Ramos (cell line): ENCODE measurements at regions not wholly inside any gene's neighbourhood (a gene's known extent, or its start where the extent isn't known, plus 50 kb on each side); places are given as distances from the start of the nearest gene placed in this dataset.
"Not testable (repeated sequence)": the region's sequence is repeated elsewhere in the genome, so short reads cannot be mapped to it uniquely, and the experiment has no call there.

Experiments
- in situ Hi-C: fragments of 300-500 bp; cut with MboI; formaldehyde crosslinking; loops from one replicate; pipeline ENCODE4 v1.14.3; 2022; ENCODE audit warnings: low sequenced_read_pairs; ENCODE audit not compliant: unreplicated experiment

DNA sequence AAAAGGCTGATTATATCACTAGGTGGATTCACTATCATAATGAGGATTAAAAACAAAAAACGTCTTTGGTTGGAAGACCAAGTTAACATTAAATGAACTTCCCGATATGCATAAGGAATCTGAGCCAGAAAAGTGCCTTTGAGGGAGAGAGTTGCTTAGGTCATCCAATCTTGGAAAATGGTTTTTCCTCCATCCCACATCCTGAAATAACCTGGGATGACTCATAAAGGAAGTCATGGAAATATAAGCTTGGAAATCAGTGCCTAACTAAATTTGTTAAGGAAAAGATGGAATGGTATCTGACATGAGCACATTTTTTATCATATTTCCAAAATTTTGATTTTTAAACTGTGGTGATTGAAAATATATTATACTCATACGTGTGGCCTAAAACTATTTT lies 66.0 kb downstream of the KBTBD8 start:
- in situ Hi-C loops: no loop called here

DNA sequence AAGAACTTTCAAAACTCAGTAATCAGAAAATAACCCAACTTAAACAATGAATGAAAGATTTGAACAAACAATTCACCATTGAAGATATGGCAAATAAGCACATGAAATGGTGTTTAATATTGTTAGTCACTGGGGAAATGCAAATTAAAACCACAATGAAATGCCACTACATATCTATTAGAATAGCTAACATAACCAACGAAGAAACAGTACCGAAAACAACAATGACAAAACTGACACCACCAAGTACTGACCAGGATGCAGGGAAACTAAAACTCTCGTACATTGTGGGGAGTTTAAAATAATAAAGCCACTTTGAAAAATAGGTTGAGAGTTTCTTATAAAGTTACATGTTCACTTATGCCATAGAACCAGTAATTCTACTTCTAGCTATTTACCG lies 69.1 kb downstream of the KBTBD8 start:
- in situ Hi-C loops: no loop called here

DNA sequence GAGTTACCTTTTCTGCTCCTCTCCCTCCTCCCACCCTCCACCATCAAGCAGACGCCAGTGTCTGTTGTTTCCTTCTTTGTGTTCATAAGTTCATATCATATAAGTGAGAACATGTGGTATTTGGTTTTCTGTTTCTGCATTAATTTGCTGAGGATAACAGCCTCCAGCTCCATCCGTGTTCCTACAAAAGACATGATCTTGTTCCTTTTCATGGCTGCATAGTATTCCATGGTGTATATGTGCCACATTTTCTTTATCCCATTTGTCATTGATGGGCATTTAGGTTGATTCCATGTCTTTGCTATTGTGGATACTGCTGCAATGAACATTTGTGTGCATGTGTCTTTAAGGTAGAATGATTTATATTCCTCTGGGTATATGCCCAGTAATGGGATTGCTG lies 74.5 kb downstream of the KBTBD8 start:
- in situ Hi-C loops: not testable (repeated sequence)

DNA sequence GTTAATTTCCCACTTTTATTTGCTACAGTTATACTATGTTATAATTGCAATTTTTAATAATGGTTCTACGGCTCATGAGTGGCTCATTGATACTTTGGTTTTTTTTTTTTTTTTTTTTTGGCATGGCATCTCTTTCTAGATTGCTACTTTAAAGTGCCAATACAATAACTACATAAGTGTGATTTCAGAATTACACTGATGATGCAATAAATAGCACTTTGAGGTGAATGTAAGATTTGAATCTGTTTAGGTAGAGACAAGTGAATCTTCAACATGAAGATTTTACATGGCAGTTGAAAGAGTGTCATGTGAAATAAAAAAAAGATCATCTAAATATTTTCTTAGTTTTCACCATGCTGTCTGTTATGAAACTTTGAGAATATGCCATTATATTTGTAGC lies 75.7 kb downstream of the KBTBD8 start:
- in situ Hi-C loops: no loop called here

DNA sequence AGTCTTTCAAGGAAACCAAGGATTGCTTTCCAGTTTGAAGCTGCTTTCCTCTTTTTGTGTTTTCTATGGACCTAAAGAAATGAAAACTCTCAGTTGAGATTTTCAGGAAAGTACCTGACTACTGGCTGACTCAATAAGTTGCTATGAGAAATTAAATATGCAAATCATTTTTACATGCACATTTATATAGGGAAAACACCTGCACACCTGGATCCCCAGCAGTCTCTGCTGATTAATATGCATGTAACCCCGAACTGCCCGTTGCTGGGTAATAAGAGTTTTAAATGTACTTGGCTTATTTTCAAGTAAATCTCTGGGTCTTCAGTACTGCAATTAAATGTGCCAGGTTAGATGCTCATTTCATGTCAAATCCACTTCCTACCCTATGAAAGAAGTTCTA lies 77.2 kb downstream of the KBTBD8 start:
- in situ Hi-C loops: no loop called here

DNA sequence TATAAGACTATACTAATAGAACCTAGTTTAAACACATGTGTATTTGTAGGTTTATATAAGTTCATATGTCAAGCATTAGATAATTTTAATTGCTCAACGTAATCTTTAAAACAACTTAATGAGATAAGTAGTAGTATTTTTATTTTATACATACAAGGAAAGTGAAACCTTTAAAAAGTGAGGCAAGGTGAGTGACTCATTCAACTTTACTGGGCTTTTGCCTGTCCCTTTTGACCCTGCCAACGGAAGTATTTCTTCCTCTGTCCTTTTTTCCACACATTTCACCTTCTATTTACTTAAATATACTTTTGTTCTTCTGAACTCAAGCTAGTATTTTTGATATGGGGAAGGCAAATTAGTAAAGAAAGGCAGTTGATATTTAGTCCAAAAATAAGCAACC lies 78.5 kb downstream of the KBTBD8 start:
- in situ Hi-C loops: no loop called here

DNA sequence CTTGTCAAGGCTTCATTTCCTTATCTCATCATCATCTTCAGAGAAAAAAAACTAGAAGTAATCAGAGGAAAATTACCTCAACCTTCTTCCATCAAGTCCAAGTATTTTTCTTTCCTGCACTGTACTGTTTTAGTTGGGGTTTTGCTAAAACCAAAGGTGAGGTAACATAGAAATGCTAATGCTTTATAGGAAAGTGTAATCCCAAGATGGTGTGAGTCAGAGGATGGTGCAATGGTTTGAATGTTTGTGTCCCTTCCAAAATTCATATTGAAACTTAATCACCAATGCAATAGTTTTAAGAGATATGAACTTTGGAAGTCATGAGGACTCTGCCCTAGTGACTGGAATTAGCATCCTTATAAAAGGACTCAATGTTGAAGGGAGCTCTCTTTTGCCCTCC lies 79.5 kb downstream of the KBTBD8 start:
- in situ Hi-C loops: no loop called here

DNA sequence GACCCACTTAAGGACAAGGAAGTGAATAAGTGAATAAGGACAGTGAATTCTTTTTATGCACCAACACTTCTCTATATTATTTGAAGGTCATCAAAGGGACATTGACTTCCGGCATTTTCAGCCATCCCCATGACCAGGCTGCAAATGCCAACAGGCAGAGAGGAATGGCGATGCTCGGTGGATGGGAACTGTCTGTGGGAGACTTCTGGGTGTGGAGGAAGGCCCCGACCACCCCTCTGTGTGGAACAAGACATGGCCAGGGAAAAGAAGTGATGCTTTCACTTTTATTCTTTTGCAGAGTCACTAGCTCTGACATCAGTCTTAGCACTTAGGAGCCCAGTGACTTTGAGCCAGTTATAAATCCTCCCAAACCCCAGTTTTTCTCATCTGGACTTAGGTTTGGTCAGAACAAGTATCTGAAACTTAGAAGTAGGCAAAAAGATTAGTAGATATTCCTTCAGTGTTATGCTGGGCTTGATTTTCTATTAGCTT lies 84.5 kb downstream of the KBTBD8 start:
- in situ Hi-C loops: no loop called here

DNA sequence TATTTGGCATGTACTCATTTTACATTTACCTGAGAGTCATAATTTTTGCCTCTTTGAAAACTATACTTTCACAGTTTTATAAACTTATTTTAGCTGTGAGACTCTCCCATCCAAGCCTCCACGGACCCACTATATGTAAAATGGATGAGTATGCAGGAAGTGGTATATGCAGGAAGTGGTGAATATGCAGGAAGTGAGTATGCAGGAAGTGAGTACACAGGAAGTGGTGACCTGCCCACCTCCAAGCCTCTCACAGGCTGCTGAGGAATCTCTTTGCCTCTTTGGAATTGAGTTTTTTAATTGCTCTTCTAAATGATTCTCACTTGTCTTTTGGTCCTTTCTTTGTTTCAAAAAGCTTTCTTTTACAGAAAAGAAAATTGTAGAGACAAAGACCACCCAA lies 85.2 kb downstream of the KBTBD8 start:
- in situ Hi-C loops: no loop called here

DNA sequence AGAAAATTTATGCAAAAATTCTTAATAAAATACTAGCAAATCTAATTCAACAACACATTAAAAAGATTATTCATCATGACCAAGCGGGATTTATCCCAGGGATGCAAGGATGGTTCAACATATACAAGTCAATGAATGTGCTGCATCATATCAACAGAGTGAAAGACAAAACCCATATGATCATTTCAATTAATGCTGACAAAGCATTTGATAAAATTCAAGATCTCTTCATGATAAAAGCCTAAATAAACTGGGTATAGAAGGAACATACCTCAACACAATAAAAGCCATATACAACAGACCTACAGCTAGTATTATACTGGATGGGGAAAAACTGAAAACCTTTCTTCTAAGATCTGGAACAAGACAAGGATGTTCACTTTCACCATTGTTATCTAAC lies 89.7 kb downstream of the KBTBD8 start:
- in situ Hi-C loops: no loop called here

DNA sequence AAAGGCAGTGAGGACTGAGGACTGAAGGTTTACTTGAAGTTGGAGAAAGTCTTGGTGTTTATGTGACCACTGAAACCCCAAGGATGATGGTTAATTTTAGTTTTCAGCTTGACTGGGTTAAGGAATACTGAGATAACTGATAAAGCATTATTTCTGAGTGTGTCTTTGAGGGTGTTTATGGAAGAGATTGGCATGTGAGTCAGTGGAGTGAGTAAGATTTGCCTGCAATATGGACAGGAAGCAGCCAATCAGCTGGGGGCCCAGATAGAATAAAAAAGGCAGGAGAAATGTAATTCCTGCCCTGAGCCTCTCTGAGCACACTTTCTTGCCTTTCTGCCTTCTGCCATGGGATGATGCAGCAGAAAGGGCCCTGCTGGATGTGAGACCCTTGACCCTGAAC lies 92.4 kb downstream of the KBTBD8 start:
- in situ Hi-C loops: no loop called here

DNA sequence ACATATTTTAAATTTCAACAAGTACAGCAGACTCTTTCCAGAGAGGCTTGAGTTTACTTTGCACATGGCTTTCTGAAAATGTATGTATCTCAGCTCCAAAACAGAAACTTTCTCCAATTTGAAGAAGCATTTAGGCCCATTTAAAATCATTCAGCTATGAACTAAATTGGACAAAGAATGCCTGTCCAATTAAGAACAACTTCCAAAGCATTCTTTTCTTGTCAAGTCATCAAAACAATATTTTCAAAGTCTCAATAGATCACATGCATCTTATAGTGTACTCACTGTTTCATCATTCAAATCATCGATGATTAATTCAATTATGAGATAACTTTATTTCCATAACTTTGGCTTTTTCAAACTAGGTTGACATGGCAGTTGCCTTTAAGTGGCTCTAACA lies 95.2 kb downstream of the KBTBD8 start:
- in situ Hi-C loops: no loop called here

DNA sequence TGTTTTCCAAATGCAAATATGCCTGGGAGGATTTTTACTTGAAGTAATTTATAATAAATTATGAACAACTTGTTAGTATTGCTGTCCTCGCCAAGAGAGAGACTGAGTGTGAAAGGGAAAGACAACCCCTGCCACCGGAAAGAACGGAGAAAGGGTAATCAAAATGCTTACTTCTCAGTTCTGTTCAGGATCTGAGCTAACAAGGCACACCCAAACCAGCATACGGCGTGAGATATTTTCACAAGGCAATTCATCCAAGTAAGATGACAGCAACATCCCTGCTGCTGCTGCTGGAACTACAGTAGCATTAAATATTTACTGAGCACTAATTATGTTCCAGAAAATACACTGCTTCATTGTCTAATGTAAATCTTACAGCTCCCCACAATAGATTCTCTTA lies 96.1 kb downstream of the KBTBD8 start:
- in situ Hi-C loops: no loop called here

DNA sequence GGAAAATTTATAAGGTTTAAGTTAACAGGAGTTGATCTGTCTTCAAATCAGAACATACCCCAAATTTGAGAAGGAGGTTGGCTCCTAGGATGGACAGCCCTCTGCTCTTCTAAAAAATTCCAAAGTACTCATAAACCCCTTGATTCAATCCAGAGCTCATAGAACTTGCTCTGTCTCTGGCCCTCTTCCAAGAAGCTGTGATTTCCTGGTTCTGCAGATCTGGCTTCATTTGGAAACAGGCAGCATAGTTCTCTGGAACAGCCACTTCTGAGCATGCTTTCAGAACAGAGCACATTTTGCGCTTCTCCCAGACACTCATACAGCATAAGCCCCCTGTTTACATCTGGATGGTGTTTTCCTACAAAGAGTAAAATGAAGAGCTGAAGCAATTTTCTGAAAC lies 96.7 kb downstream of the KBTBD8 start:
- in situ Hi-C loops: no loop called here

DNA sequence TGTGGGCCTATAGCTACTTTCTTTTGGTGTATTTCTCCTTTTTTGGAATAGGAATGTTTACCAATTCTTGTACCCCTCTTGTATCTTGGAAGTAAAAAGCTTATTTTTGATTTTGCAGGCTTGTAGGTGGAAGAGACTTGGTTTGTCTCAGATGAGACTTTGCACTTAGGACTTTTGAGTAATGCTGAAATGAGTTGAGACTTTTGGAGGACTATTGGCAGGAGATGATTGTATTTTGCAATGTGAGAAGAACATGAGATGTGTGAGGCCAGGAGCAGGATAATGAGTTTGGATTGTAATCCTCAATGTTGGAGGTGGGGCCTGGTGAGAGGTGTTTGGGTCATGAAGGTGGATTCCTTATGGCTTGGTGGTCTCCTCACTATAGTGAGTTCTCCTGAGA lies 106.3 kb downstream of the KBTBD8 start:
- in situ Hi-C loops: loop anchor here (25.0 kb wide), 1 partner anchor 1783 kb away; no protein-coding TSS in a partner anchor

DNA sequence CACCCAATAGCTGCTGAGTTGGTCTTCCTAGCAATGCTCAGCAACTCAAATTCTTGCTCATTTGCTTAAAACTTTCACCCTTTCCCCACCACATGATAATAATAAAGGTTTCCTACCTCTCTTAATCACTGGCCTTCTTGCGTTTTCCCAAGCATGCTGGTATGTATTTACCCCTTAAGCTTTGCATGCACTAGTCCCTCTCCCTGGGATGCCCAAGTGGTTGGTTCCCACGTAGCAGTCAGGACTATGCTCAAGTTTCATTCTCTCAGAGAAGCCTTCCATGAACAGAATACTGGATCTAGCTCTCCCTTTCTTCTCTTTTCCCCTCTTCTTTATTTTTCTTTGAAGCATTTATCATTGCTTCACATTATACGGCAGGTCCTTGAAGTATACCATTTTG lies 108.8 kb downstream of the KBTBD8 start:
- in situ Hi-C loops: loop anchor here (25.0 kb wide), 1 partner anchor 1780 kb away; no protein-coding TSS in a partner anchor

DNA sequence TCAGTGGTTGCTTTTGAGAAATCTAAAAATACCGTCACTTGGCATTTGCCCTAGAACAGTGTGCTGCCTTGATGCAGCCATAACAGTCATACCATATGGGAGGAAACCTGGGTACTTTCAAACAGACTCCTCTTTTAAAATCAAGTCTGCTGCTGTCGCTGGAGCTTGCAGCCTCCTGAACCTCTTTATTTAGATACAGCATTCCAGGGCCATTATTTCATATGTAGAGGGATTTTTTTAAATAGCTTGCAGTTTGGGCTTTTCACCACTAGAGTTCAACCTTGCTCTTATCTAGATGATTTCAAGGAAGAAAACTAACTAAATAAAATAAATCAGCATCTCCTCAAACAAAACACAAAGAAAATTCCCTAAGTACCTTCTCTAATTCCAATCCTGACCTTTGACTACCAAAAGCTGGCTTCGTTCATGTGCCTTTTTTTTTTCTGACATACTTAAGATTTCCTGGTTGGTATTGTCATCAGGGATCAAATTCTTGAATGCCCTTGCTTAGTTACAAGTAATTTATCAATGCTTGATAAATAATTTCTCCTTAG lies 111.6 kb downstream of the KBTBD8 start:
- in situ Hi-C loops: loop anchor here (10.0 to 25.0 kb wide), 2 partner anchors 135 to 1778 kb away; no protein-coding TSS in a partner anchor

DNA sequence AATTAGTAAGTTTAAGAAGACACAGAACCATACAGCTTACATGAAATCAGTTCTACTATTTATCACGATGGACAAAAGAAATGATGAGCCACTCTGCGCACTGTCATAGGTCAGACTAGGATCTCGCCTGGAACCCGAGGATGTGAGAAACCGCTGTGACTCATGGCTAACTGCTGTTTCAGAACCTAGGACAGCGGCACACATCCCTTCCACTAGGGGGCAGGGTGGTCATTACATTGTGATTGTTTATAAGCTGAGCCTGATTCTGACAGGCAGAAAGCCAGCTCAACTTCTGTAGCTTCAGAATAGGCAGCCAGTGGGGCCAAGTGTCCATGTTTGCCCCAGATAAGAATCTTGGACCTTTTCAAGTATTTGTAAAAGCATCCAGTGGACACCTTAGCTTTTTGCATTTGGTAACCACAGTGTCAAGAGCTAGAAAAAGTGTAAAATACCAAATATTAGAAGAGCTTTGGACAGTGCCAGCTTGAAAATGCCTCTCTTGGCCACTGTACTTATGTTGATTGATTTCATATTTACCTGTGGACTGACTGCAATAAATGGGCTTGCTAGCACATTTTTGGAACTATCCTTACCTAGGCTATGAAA lies 115.8 kb downstream of the KBTBD8 start:
- in situ Hi-C loops: loop anchor here (10.0 to 25.0 kb wide), 2 partner anchors 139 to 1773 kb away; no protein-coding TSS in a partner anchor

DNA sequence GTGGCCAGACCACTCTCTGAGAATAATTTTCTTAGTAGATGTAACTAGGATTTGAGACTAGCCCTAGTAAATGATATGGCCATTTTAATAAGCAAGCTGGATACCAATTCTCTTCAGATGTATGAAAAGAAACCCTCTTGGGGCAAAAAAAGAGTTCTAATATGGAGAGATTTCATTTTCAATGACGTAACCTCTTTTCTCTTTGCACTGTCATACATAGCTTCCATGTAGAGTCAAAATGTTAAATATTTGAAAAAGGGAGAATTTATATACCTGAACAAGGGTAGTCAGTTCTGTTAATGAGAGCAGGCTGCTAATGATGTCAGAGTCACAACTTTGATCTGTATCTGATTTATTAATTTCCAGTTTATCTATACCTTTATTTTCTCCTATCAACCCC lies 120.0 kb downstream of the KBTBD8 start:
- in situ Hi-C loops: loop anchor here (10.0 to 25.0 kb wide), 2 partner anchors 143 to 1769 kb away; no protein-coding TSS in a partner anchor

DNA sequence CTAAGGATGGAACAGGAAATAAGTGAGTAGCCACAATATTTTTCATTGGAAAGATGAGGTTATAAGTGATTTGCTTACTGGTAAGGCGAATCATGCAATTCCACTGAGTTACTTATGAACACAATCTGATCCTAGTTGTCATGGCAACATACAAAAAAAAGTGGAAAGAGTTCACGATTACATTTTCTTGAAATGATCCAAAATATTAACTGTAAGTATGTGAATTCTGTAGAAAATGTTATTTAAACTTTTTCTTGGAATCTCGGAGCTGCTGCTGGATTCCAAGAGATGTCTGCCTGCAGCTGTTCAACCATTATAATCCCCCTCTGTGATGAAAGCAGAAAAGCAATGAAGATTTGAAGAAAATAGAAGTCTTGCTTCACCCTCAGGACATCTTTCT lies 120.5 kb downstream of the KBTBD8 start:
- in situ Hi-C loops: loop anchor here (10.0 to 25.0 kb wide), 2 partner anchors 144 to 1769 kb away; no protein-coding TSS in a partner anchor

DNA sequence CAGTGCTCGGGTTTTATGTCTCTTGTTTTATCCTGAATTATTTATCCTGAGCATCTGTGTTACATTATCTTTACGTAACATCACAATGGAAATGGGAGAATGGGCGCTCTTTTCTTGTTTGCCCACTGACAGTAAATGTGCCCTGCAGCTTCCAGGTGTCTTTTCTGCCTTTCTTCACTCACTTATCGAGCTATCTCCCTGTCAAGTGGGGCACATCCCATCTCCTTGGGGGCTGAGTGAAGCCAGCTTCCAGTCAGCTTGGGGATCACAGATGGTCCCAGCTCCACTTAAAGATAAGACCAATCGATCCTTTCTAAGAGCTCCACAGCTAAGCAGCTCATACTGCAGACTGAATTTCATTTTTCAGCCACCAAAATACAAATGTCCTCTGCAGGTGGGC lies 125.8 kb downstream of the KBTBD8 start:
- in situ Hi-C loops: loop anchor here (25.0 kb wide), 1 partner anchor 1763 kb away; no protein-coding TSS in a partner anchor

DNA sequence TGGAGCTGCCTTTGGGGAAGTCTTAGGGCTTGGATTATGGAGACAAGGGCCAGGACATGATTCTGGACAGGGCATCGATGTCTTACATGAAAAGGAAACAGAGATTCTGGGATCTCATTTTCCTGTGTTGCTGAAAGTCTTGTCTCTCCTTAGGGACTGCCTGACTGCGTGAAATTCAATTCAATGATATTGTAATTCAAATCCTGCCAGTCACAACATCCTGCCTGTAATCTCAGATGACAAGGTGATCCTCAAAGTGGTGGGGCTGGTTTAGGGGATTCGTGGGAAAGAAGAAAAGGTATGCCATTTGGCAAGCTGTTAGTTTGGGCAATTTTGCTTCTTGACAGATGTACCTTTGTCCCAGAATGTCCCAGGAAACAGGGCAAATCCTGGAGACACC lies 129.1 kb downstream of the KBTBD8 start:
- in situ Hi-C loops: no loop called here
